H9 (cell line): ENCODE measurements at regions not wholly inside any gene's neighbourhood (a gene's known extent, or its start where the extent isn't known, plus 50 kb on each side); places are given as distances from the start of the nearest gene placed in this dataset.
A peak's percentile ranks its signal among the peaks of the same experiment; 100 is the strongest.
"Not testable (repeated sequence)": the region's sequence is repeated elsewhere in the genome, so short reads cannot be mapped to it uniquely, and the experiment has no call there.

Experiments used
- DNase-seq: peaks from one replicate; pipeline ENCODE4 v3.0.0-alpha.2; 2017
- H2AFZ ChIP-seq: one replicate; pipeline ENCODE4 v1.6.1; 2013; ENCODE audit warnings: mild to moderate bottlenecking, low read length, control low read depth, moderate library complexity
- H2AK5ac ChIP-seq: 2 replicates; pipeline ENCODE4 v1.6.1; 2013; ENCODE audit warnings: low read length, control low read depth, mixed read lengths; ENCODE audit not compliant: insufficient read length
- H2BK120ac ChIP-seq: one replicate; pipeline ENCODE4 v1.6.1; 2013; ENCODE audit warnings: low read depth, mild to moderate bottlenecking, low read length, control low read depth, inconsistent platforms; ENCODE audit not compliant: poor library complexity, severe bottlenecking
- H2BK12ac ChIP-seq: 2 replicates; pipeline ENCODE4 v1.6.1; 2013; ENCODE audit warnings: low read length, control low read depth, mixed read lengths, low read depth; ENCODE audit not compliant: insufficient read length
- H2BK15ac ChIP-seq: 2 replicates; pipeline ENCODE4 v1.6.1; 2013; ENCODE audit warnings: low read depth, low read length, control low read depth
- H2BK20ac ChIP-seq: one replicate; pipeline ENCODE4 v1.6.1; 2013; ENCODE audit warnings: low read depth, mild to moderate bottlenecking, low read length, control low read depth, inconsistent platforms; ENCODE audit not compliant: poor library complexity, severe bottlenecking
- H2BK5ac ChIP-seq: 2 replicates; pipeline ENCODE4 v1.6.1; 2013; ENCODE audit warnings: low read length, control low read depth, mixed read lengths; ENCODE audit not compliant: insufficient read length
- H3K14ac ChIP-seq: 2 replicates; pipeline ENCODE4 v1.6.1; 2013; ENCODE audit warnings: low read length, control low read depth; ENCODE audit not compliant: insufficient read depth
- H3K18ac ChIP-seq: 2 replicates; pipeline ENCODE4 v1.6.1; 2013; ENCODE audit warnings: low read depth, mild to moderate bottlenecking, mixed read lengths, low read length, control low read depth; ENCODE audit not compliant: insufficient read length
- H3K23ac ChIP-seq: 2 replicates; pipeline ENCODE4 v1.6.1; 2013; ENCODE audit warnings: low read length, control low read depth, mixed read lengths, low read depth; ENCODE audit not compliant: insufficient read length
- H3K23me2 ChIP-seq: 2 replicates; pipeline ENCODE4 v1.6.1; 2013; ENCODE audit warnings: low read depth, mild to moderate bottlenecking, mixed read lengths, low read length, control low read depth; ENCODE audit not compliant: insufficient read length, poor library complexity, severe bottlenecking
- H3K27ac ChIP-seq: 2 replicates; pipeline ENCODE4 v1.5.1; 2013; ENCODE audit warnings: low read length, control low read depth, mixed read lengths, low read depth; ENCODE audit not compliant: insufficient read length
- H3K27me3 ChIP-seq: 2 replicates; pipeline ENCODE4 v1.6.1; 2013; ENCODE audit warnings: low read length, control low read depth, inconsistent platforms; ENCODE audit not compliant: insufficient read depth
- H3K4ac ChIP-seq: 2 replicates; pipeline ENCODE4 v1.6.1; 2013; ENCODE audit warnings: low read depth, mild to moderate bottlenecking, control low read depth, inconsistent platforms, low read length, moderate library complexity
- H3K4me1 ChIP-seq: 2 replicates; pipeline ENCODE4 v1.6.1; 2013; ENCODE audit warnings: low read length, control low read depth, inconsistent platforms; ENCODE audit not compliant: insufficient read depth
- H3K4me2 ChIP-seq: 2 replicates; pipeline ENCODE4 v1.6.1; 2013; ENCODE audit warnings: low read length, control low read depth, mixed read lengths; ENCODE audit not compliant: insufficient read length, insufficient read depth
- H3K56ac ChIP-seq: 2 replicates; pipeline ENCODE4 v1.6.1; 2013; ENCODE audit warnings: low read depth, mild to moderate bottlenecking, mixed read lengths, low read length, control low read depth; ENCODE audit not compliant: insufficient read length
- H3K79me1 ChIP-seq: 2 replicates; pipeline ENCODE4 v1.6.1; 2013; ENCODE audit warnings: low read depth, mild to moderate bottlenecking, moderate library complexity, low read length, control low read depth, inconsistent platforms; ENCODE audit not compliant: insufficient read depth, poor library complexity, severe bottlenecking
- H3K79me2 ChIP-seq: 2 replicates; pipeline ENCODE4 v1.6.1; 2013; ENCODE audit warnings: low read length, control low read depth, inconsistent platforms; ENCODE audit not compliant: insufficient read depth
- H3K9ac ChIP-seq: 2 replicates; pipeline ENCODE4 v1.6.1; 2013; ENCODE audit warnings: low read length, control low read depth, mixed read lengths; ENCODE audit not compliant: insufficient read length; ENCODE audit errors: extremely low read depth
- H3K9me3 ChIP-seq: one replicate; pipeline ENCODE4 v1.6.1; 2013; ENCODE audit warnings: low read depth, low read length, inconsistent platforms; ENCODE audit not compliant: control insufficient read depth
- H3T11ph ChIP-seq: one replicate; pipeline ENCODE4 v1.6.1; 2013; ENCODE audit warnings: mild to moderate bottlenecking, low read length, control low read depth, inconsistent platforms
- H4K20me1 ChIP-seq: one replicate; pipeline ENCODE4 v1.6.1; 2013; ENCODE audit not compliant: control insufficient read depth, insufficient read length, insufficient read depth
- H4K5ac ChIP-seq: 2 replicates; pipeline ENCODE4 v1.6.1; 2013; ENCODE audit warnings: low read depth, mild to moderate bottlenecking, mixed read lengths, low read length, control low read depth; ENCODE audit not compliant: insufficient read length
- H4K8ac ChIP-seq: replicated peaks from 2 replicates; pipeline ENCODE4 v1.6.1; 2013; ENCODE audit warnings: low read length, control low read depth, mixed read lengths, low read depth; ENCODE audit not compliant: insufficient read length
- H4K91ac ChIP-seq: 2 replicates; pipeline ENCODE4 v1.6.1; 2013; ENCODE audit warnings: low read depth, mild to moderate bottlenecking, moderate library complexity, mixed read lengths, low read length, control low read depth; ENCODE audit not compliant: insufficient read length
- H3K27ac Mint-ChIP-seq, 3 experiments: 2 replicates in 2 of 3; 3 replicates in 1 of 3; pipeline ENCODE4 v1.8.0; 2020 to 2021; ENCODE audit warnings: mixed read lengths in 3 of 3, mild to moderate bottlenecking in 1 of 3, moderate library complexity in 1 of 3
- H3K27me3 Mint-ChIP-seq: 2 replicates; pipeline ENCODE4 v1.8.0; 2021; ENCODE audit warnings: low read depth, mild to moderate bottlenecking, moderate library complexity, mixed read lengths
- H3K36me3 Mint-ChIP-seq, 3 experiments: 2 replicates in 2 of 3; 3 replicates in 1 of 3; pipeline ENCODE4 v1.8.0; 2020 to 2021; ENCODE audit warnings: low read depth in 3 of 3, mixed read lengths in 3 of 3; ENCODE audit not compliant: insufficient read depth in 1 of 3
- H3K4me1 Mint-ChIP-seq, 2 experiments: 2 replicates each; pipeline ENCODE4 v1.8.0; 2020; ENCODE audit warnings: mixed read lengths in 2 of 2
- H3K4me3 Mint-ChIP-seq, 2 experiments: 2 replicates in 1 of 2; 3 replicates in 1 of 2; pipeline ENCODE4 v1.8.0; 2020 to 2021; ENCODE audit warnings: mild to moderate bottlenecking in 2 of 2, mixed read lengths in 2 of 2, moderate library complexity in 1 of 2
- H3K9me3 Mint-ChIP-seq, 2 experiments: 2 replicates in 1 of 2; 3 replicates in 1 of 2; pipeline ENCODE4 v1.8.0; 2020; ENCODE audit warnings: mild to moderate bottlenecking in 2 of 2, mixed read lengths in 2 of 2, moderate library complexity in 1 of 2
- WGBS: extraction: QIAGEN DNeasy Blood & Tissue Kit; methylation state at CpG from one replicate; pipeline ENCODE4 v1.1.7; 2013; ENCODE audit warnings: missing lambda C conversion rate, low lambda C conversion rate, mixed read lengths; ENCODE audit not compliant: insufficient read length; ENCODE audit errors: extremely low coverage; 5-methylcytosine and 5-hydroxymethylcytosine counted together
- TF ChIP-seq, protein P1 (sequence below): fragments of 200-600 bp; sonication (generic); conservative IDR thresholded peaks from 3 replicates; pipeline ENCODE4 v1.8.0; 2021; ENCODE audit warnings: antibody characterized with exemption, mild to moderate bottlenecking

- Histone ChIP-seq H3K4ac (no peak overlapping the region), H3K27me3 (no peaks in the 10 kb centered on the region), H3K14ac (no peak overlapping the region), H2BK5ac (no peak overlapping the region), H4K20me1 (no peaks in the 10 kb centered on the region), H3K9me3 (no peaks in the 10 kb centered on the region), H3K27ac (no peak overlapping the region), H3K9ac (no peak overlapping the region), H3K56ac (no peak overlapping the region), H2AK5ac (no peak overlapping the region), H2BK120ac (no peak overlapping the region), H4K91ac (no peak overlapping the region), H3K79me2 (no peaks in the 10 kb centered on the region), H2BK20ac (no peak overlapping the region), H3K79me1 (no peaks in the 10 kb centered on the region), H3K23me2 (no peaks in the 10 kb centered on the region), H3K4me2 (no peak overlapping the region), H3T11ph (no peak overlapping the region), H3K4me1 (peaks cover 2% of the 10 kb centered on the region; the same call in 1 of the 2 replicates), H4K5ac (no peak overlapping the region), H4K8ac (no peak overlapping the region), H2AFZ (no peak overlapping the region), H3K23ac (no peak overlapping the region), H2BK12ac (no peak overlapping the region), H2BK15ac (no peak overlapping the region), H3K18ac (no peak overlapping the region)
- Mint-ChIP-seq H3K4me3 (no peak overlapping the region), H3K27ac (peak overlapping the region in 1 of 3 experiments; percentile 54; a peak in 2 of 7 replicates), H3K9me3 (no peaks in the 10 kb centered on the region; a peak in 2 of 5 replicates), H3K4me1 (peaks cover 38 to 54% of the 10 kb centered on the region in 2 experiments), H3K27me3 (peaks cover 30% of the 10 kb centered on the region), H3K36me3 (no peaks in the 10 kb centered on the region; a peak in 1 of 7 replicates)
- TF ChIP-seq, protein P1, sequence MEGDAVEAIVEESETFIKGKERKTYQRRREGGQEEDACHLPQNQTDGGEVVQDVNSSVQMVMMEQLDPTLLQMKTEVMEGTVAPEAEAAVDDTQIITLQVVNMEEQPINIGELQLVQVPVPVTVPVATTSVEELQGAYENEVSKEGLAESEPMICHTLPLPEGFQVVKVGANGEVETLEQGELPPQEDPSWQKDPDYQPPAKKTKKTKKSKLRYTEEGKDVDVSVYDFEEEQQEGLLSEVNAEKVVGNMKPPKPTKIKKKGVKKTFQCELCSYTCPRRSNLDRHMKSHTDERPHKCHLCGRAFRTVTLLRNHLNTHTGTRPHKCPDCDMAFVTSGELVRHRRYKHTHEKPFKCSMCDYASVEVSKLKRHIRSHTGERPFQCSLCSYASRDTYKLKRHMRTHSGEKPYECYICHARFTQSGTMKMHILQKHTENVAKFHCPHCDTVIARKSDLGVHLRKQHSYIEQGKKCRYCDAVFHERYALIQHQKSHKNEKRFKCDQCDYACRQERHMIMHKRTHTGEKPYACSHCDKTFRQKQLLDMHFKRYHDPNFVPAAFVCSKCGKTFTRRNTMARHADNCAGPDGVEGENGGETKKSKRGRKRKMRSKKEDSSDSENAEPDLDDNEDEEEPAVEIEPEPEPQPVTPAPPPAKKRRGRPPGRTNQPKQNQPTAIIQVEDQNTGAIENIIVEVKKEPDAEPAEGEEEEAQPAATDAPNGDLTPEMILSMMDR, result no peak
- no CpG with 5 or more reads among the region's 7 CpGs for WGBS
- peak; percentile 27 for DNase-seq
Observed at GRCh38 chr1:22210636-22211035, 67.7 kb upstream of the WNT4 start.

DNA sequence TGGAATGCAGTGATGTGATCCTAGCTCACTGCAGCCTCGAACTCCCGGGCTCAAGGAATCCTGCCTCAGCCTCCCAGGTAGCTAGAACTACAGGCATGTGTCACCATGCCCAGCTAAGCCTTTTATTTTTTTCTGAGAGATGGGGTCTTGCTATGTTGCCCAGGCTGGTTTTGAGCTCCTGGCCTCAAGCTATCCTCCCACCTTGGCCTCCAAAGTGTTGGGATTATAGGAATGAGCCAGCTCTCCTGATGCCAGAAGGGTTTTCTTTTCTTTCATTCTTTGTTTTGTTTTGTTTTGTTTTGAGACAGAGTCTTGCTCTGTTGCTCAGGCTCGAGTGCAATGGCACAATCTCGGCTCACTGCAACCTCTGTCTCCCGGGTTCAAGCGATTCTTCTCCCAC, 68.6 kb upstream of the WNT4 start:
- no CpG with 5 or more reads among the region's 6 CpGs for WGBS
- H3K27me3 Mint-ChIP-seq, result peaks cover 29% of the 10 kb centered on the region
- not testable (repeated sequence) for H3K27me3 ChIP-seq

More for the DNA sequence above, 68.6 kb upstream of the WNT4 start:
- not testable (repeated sequence) for H4K91ac ChIP-seq, H3K36me3 Mint-ChIP-seq, H3T11ph ChIP-seq, H3K4me2 ChIP-seq, H3K18ac ChIP-seq, H3K14ac ChIP-seq, H2AFZ ChIP-seq, H4K20me1 ChIP-seq, H2BK5ac ChIP-seq, H3K79me2 ChIP-seq, H3K9ac ChIP-seq, H3K27ac ChIP-seq, H4K8ac ChIP-seq, H4K5ac ChIP-seq, H3K79me1 ChIP-seq, H2BK12ac ChIP-seq, H2BK20ac ChIP-seq, H3K4me3 Mint-ChIP-seq, H3K9me3 Mint-ChIP-seq, H3K23me2 ChIP-seq, H3K9me3 ChIP-seq, H2AK5ac ChIP-seq, H3K4ac ChIP-seq, H3K23ac ChIP-seq, H2BK120ac ChIP-seq, H3K27ac Mint-ChIP-seq, DNase-seq, H3K4me1 ChIP-seq, H3K56ac ChIP-seq, H2BK15ac ChIP-seq
- H3K4me1 Mint-ChIP-seq, result peaks cover 38 to 54% of the 10 kb centered on the region in 2 experiments
